PC-9 (cell line): ENCODE measurements at regions not wholly inside any gene's neighbourhood (a gene's known extent, or its start where the extent isn't known, plus 50 kb on each side); places are given as distances from the start of the nearest gene placed in this dataset.

Experiments used
- BruUV-seq: library from RNA; stranded (reverse); fragments of 400-500 nt; replicated peaks from 2 replicates; lab custom pipeline; 2021; lab: Mats Ljungman, UMichigan
- CTCF ChIA-PET: fragments of 300-600 bp; sonication (Branson Sonifier 250); formaldehyde crosslinking; loops from one replicate; lab custom pipeline; 2022; ENCODE audit warnings: antibody characterized with exemption; lab: Charles Lee
- POLR2A ChIA-PET: fragments of 300-600 bp; sonication (Branson Sonifier 250); formaldehyde crosslinking; loops from one replicate; lab custom pipeline; 2022; ENCODE audit warnings: antibody characterized with exemption; ENCODE audit not compliant: unreplicated experiment; lab: Charles Lee
- DNase-seq, 2 experiments: peaks; one replicate each; pipeline versions ENCODE4 v3.0.0 to v3.0.0-alpha.2; 2015 to 2022; ENCODE audit warnings: mixed read lengths in 1 of 2
- H2AFZ ChIP-seq: fragments of 200-600 bp; sonication (generic); 2 replicates; pipeline ENCODE4 v1.8.1; 2017; ENCODE audit warnings: antibody characterized with exemption
- H3F3A ChIP-seq: fragments of 200-600 bp; sonication (generic); 2 replicates; pipeline ENCODE4 v1.8.1; 2017; ENCODE audit warnings: antibody characterized with exemption, mild to moderate bottlenecking, low read depth; ENCODE audit not compliant: insufficient read depth
- H3K27ac ChIP-seq: fragments of 200-600 bp; sonication (generic); 2 replicates; pipeline ENCODE4 v1.6.1; 2016; ENCODE audit warnings: mixed run types
- H3K27me3 ChIP-seq: fragments of 200-600 bp; sonication (generic); 2 replicates; pipeline ENCODE4 v1.6.1; 2016; ENCODE audit warnings: low read depth, mixed run types; ENCODE audit not compliant: insufficient read depth
- H3K36me3 ChIP-seq: fragments of 200-600 bp; sonication (generic); 2 replicates; pipeline ENCODE4 v1.6.1; 2016; ENCODE audit warnings: low read depth, mixed run types
- H3K4me1 ChIP-seq: fragments of 200-600 bp; sonication (generic); replicated peaks from 2 replicates; pipeline ENCODE4 v1.6.1; 2016; ENCODE audit warnings: mixed run types; ENCODE audit not compliant: insufficient read depth
- H3K4me2 ChIP-seq: fragments of 200-600 bp; sonication (generic); 2 replicates; pipeline ENCODE4 v1.6.1; 2017; ENCODE audit warnings: mixed run types
- H3K4me3 ChIP-seq: fragments of 200-600 bp; sonication (generic); 2 replicates; pipeline ENCODE4 v1.6.1; 2016; ENCODE audit warnings: mixed run types
- H3K79me2 ChIP-seq: fragments of 200-600 bp; sonication (generic); 2 replicates; pipeline ENCODE4 v1.6.1; 2017; ENCODE audit warnings: low read depth, mixed run types
- H3K9me2 ChIP-seq: fragments of 200-600 bp; sonication (generic); 2 replicates; pipeline ENCODE4 v1.8.1; 2017; ENCODE audit warnings: mild to moderate bottlenecking; ENCODE audit not compliant: insufficient read depth
- H3K9me3 ChIP-seq: fragments of 200-600 bp; sonication (generic); 2 replicates; pipeline ENCODE4 v1.8.1; 2016; ENCODE audit warnings: low read depth; ENCODE audit not compliant: insufficient read depth
- H4K20me1 ChIP-seq: fragments of 200-600 bp; sonication (generic); 2 replicates; pipeline ENCODE4 v1.8.1; 2017; ENCODE audit not compliant: insufficient read depth
- CTCF ChIP-seq: fragments of 200-600 bp; sonication (generic); conservative IDR thresholded peaks from 2 replicates; pipeline ENCODE4 v1.6.1; 2017; ENCODE audit warnings: mixed run types, antibody characterized with exemption, mild to moderate bottlenecking, moderate library complexity
- EZH2 ChIP-seq: fragments of 200-600 bp; sonication (generic); IDR thresholded peaks from 2 replicates; pipeline ENCODE4 v1.8.0; 2017; ENCODE audit warnings: antibody characterized with exemption, low read depth
- intact Hi-C: fragments of 100-400 bp; cut with micrococcal nuclease; formaldehyde crosslinking; loops from one replicate; pipeline ENCODE4 v1.10.0; 2022; ENCODE audit not compliant: unreplicated experiment

- Histone ChIP-seq H3K27me3 (no peaks in the 10 kb centered on the region), H3K9me2 (no peaks in the 10 kb centered on the region), H4K20me1 (no peaks in the 10 kb centered on the region), H3K4me2 (peak overlapping the region; percentile 50), H3K9me3 (no peaks in the 10 kb centered on the region; the same call in 1 of the 2 replicates), H3K27ac (peak overlapping the region; percentile 73), H3K4me1 (peaks cover 41% of the 10 kb centered on the region), H3F3A (peaks cover 31% of the 10 kb centered on the region), H3K4me3 (no peak overlapping the region), H3K36me3 (no peaks in the 10 kb centered on the region), H3K79me2 (no peaks in the 10 kb centered on the region), H2AFZ (no peak overlapping the region)
- POLR2A ChIA-PET: interaction anchor here (0.5 kb wide), 1 partner anchor 34 kb away, joined by 3 read pairs; no protein-coding TSS in a partner anchor
- no peak for TF ChIP-seq EZH2
- TF ChIP-seq CTCF: no peak
- BruUV-seq: no TSS peak
- CTCF ChIA-PET: no interaction called here
- intact Hi-C loops: no loop called here
- no peak for DNase-seq
Measured at GRCh38 chr2:100766806-100767205, 53.1 kb upstream of the NPAS2 start.

- Histone ChIP-seq H3K27ac (peak overlapping the region; percentile 73), H3K79me2 (no peaks in the 10 kb centered on the region), H4K20me1 (no peaks in the 10 kb centered on the region), H3K9me2 (no peaks in the 10 kb centered on the region), H2AFZ (no peak overlapping the region), H3K4me3 (no peak overlapping the region), H3K4me2 (peak overlapping the region; percentile 50), H3K36me3 (no peaks in the 10 kb centered on the region), H3K27me3 (no peaks in the 10 kb centered on the region), H3K9me3 (no peaks in the 10 kb centered on the region; the same call in 1 of the 2 replicates), H3K4me1 (peaks cover 37% of the 10 kb centered on the region), H3F3A (peaks cover 31% of the 10 kb centered on the region)
- CTCF ChIA-PET: no interaction called here
- intact Hi-C loops: no loop called here
- no TSS peak for BruUV-seq
- TF ChIP-seq EZH2 (no peak), CTCF (no peak)
- peak in 1 of 2 experiments; percentile 92 for DNase-seq
- POLR2A ChIA-PET: interaction anchor here (0.5 to 0.6 kb wide), 2 partner anchors 34 to 137 kb away, joined by 3 to 4 read pairs; no protein-coding TSS in a partner anchor
Measured at GRCh38 chr2:100767224-100767653, 52.7 kb upstream of the NPAS2 start.

GRCh38 chr2:100767810-100768806, 51.8 kb upstream of the NPAS2 start:
- ChIA-PET POLR2A (interaction anchor here (0.6 kb wide), 1 partner anchor 137 kb away, joined by 4 read pairs; no protein-coding TSS in a partner anchor), CTCF (interaction anchor here (0.6 kb wide), 1 partner anchor 18 kb away, joined by 3 read pairs; no protein-coding TSS in a partner anchor)
- Histone ChIP-seq H3K4me2 (peak overlapping the region; percentile 50), H3K9me3 (no peaks in the 10 kb centered on the region; the same call in 1 of the 2 replicates), H3K4me1 (peaks cover 37% of the 10 kb centered on the region), H2AFZ (peak overlapping the region; percentile 48), H3K79me2 (no peaks in the 10 kb centered on the region), H4K20me1 (no peaks in the 10 kb centered on the region), H3K36me3 (no peaks in the 10 kb centered on the region), H3F3A (peaks cover 31% of the 10 kb centered on the region), H3K4me3 (no peak overlapping the region), H3K27me3 (no peaks in the 10 kb centered on the region), H3K27ac (peak overlapping the region; percentile 73), H3K9me2 (no peaks in the 10 kb centered on the region)
- TF ChIP-seq EZH2 (no peak), CTCF (no peak)
- BruUV-seq: no TSS peak
- intact Hi-C loops: no loop called here
- peak in 1 of 2 experiments; percentile 65 for DNase-seq
